Thyroid gland (tissue), 4 donors: ENCODE measurements at regions not wholly inside any gene's neighbourhood (a gene's known extent, or its start where the extent isn't known, plus 50 kb on each side); places are given as distances from the start of the nearest gene placed in this dataset.

Source experiments
- POLR2A ChIP-seq, 2 donors: fragments of 450-650 bp; IDR thresholded peaks; one replicate each; pipeline ENCODE4 v1.6.1; 2017; ENCODE audit warnings: antibody characterized with exemption in 2 of 2, mild to moderate bottlenecking in 2 of 2, moderate library complexity in 1 of 2
- TF ChIP-seq, protein P1 (sequence below), 6 experiments: fragments of 200-600 bp in 3 of 6; fragments of 450-650 bp in 3 of 6; sonication (generic) in 3 of 6; IDR thresholded peaks; one replicate each; pipeline ENCODE4 v1.5.1; 2016 to 2019; ENCODE audit warnings: antibody characterized with exemption in 6 of 6, mild to moderate bottlenecking in 2 of 6, inconsistent platforms in 1 of 6, moderate library complexity in 1 of 6

- TF ChIP-seq POLR2A (IDR thresholded peaks at IDR 0.05), result no peak
- TF ChIP-seq, protein P1, sequence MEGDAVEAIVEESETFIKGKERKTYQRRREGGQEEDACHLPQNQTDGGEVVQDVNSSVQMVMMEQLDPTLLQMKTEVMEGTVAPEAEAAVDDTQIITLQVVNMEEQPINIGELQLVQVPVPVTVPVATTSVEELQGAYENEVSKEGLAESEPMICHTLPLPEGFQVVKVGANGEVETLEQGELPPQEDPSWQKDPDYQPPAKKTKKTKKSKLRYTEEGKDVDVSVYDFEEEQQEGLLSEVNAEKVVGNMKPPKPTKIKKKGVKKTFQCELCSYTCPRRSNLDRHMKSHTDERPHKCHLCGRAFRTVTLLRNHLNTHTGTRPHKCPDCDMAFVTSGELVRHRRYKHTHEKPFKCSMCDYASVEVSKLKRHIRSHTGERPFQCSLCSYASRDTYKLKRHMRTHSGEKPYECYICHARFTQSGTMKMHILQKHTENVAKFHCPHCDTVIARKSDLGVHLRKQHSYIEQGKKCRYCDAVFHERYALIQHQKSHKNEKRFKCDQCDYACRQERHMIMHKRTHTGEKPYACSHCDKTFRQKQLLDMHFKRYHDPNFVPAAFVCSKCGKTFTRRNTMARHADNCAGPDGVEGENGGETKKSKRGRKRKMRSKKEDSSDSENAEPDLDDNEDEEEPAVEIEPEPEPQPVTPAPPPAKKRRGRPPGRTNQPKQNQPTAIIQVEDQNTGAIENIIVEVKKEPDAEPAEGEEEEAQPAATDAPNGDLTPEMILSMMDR (IDR thresholded peaks at IDR 0.05), result no peak
Measured at GRCh38 chr3:28110869-28111268, 130.6 kb upstream of the CMC1 start.
